HepG2 (cell line): ENCODE measurements at regions not wholly inside any gene's neighbourhood (a gene's known extent, or its start where the extent isn't known, plus 50 kb on each side); places are given as distances from the start of the nearest gene placed in this dataset.

Experiments used
- ATAC-seq: fragments of 200-7000 bp; cut with Tn5 transposase; 3 replicates; pipeline ENCODE4 v1.9.1; 2020; ENCODE audit warnings: mild to moderate bottlenecking, moderate library complexity
- BruUV-seq: library from RNA; stranded (reverse); fragments of 400-500 nt; replicated peaks from 2 replicates; lab custom pipeline; 2021; lab: Mats Ljungman, UMichigan
- CTCF ChIA-PET: fragments of 300-600 bp; formaldehyde crosslinking; extraction: SDS; loops from one replicate; lab custom pipeline; 2021; ENCODE audit warnings: low total read pairs, inconsistent platforms, low intra/inter-chr PET ratio; lab: Yijun Ruan, JAX
- POLR2A ChIA-PET: fragments of 350-600 bp; sonication (Branson Sonifier 250); formaldehyde crosslinking; loops from one replicate; lab custom pipeline; 2020; ENCODE audit warnings: antibody characterized with exemption, inconsistent platforms; lab: Yijun Ruan, JAX
- DNase-seq: peaks from one replicate; pipeline ENCODE4 v3.0.0-alpha.2; 2015; ENCODE audit warnings: low spot score
- FAIRE-seq: peaks from 3 replicates; lab custom pipeline; 2011; peaks lifted over from hg19 to GRCh38; lab: Jason Lieb, UNC
- H2AFZ ChIP-seq: one replicate; pipeline ENCODE4 v1.6.1; 2011; ENCODE audit warnings: low read length, inconsistent platforms
- H3K27ac ChIP-seq: fragments of 300-600 bp; 3 replicates; pipeline ENCODE4 v1.8.0; 2011; ENCODE audit warnings: mixed run types, mild to moderate bottlenecking, mixed read lengths, low read length, inconsistent platforms; ENCODE audit not compliant: insufficient read depth; ENCODE audit errors: extremely low read length
- H3K27me3 ChIP-seq, 2 experiments: fragments of 200-600 bp in 1 of 2; 2 replicates in 1 of 2; 3 replicates in 1 of 2; pipeline versions ENCODE4 v1.6.0 to v1.8.0; 2011; ENCODE audit warnings: low read length in 2 of 2, mild to moderate bottlenecking in 2 of 2, moderate library complexity in 2 of 2, inconsistent platforms in 1 of 2; ENCODE audit not compliant: insufficient read depth in 2 of 2, control insufficient read depth in 1 of 2
- H3K36me3 ChIP-seq, 2 experiments: fragments of 200-600 bp in 1 of 2; replicated peaks in 1 of 2; 2 replicates in 1 of 2; 3 replicates in 1 of 2; pipeline versions ENCODE4 v1.5.1 to v1.8.0; 2011; ENCODE audit warnings: low read length in 2 of 2, inconsistent platforms in 1 of 2; ENCODE audit not compliant: insufficient read depth in 2 of 2, control insufficient read depth in 1 of 2
- H3K4me1 ChIP-seq: 2 replicates; pipeline ENCODE4 v1.5.1; 2012; ENCODE audit warnings: low read length, inconsistent platforms; ENCODE audit not compliant: insufficient read depth
- H3K4me2 ChIP-seq: 2 replicates; pipeline ENCODE4 v1.6.0; 2011; ENCODE audit warnings: low read depth, low read length, inconsistent platforms
- H3K4me3 ChIP-seq, 3 experiments: fragments of 200-600 bp in 1 of 3; sonication (generic), shearing (Covaris generic) in 1 of 3; replicated peaks in 1 of 3; 2 replicates each; pipeline ENCODE4 v1.5.1; 2011 to 2016; ENCODE audit warnings: low read length in 3 of 3, inconsistent platforms in 2 of 3, low read depth in 2 of 3, mild to moderate bottlenecking in 2 of 3, control low read depth in 1 of 3, mixed read lengths in 1 of 3; ENCODE audit not compliant: insufficient read depth in 1 of 3
- H3K79me2 ChIP-seq: one replicate; pipeline ENCODE4 v1.6.1; 2011; ENCODE audit warnings: low read length, inconsistent platforms; ENCODE audit not compliant: insufficient read depth
- H3K9ac ChIP-seq: 2 replicates; pipeline ENCODE4 v1.6.0; 2011; ENCODE audit warnings: mild to moderate bottlenecking, low read depth, low read length, inconsistent platforms; ENCODE audit not compliant: insufficient read depth
- H3K9me3 ChIP-seq: 2 replicates; pipeline ENCODE4 v1.5.1; 2012; ENCODE audit warnings: mild to moderate bottlenecking, low read length
- H4K20me1 ChIP-seq: 2 replicates; pipeline ENCODE4 v1.6.0; 2011; ENCODE audit warnings: inconsistent platforms, mild to moderate bottlenecking, low read length, moderate library complexity; ENCODE audit not compliant: insufficient read depth
- ARID5B ChIP-seq: IDR thresholded peaks from 2 replicates; pipeline ENCODE4 v1.4.0; 2020; ENCODE audit warnings: mild to moderate bottlenecking, missing genetic modification reagents
- EP300 ChIP-seq, 3 experiments: sonication (generic) in 1 of 3; formaldehyde crosslinking in 1 of 3; IDR thresholded peaks; 2 replicates each; pipeline versions ENCODE4 v1.5.1 to v1.6.1; 2011 to 2020; ENCODE audit warnings: low read depth in 2 of 3, low read length in 2 of 3, borderline replicate concordance in 1 of 3, improper control_type of control experiment in 1 of 3, mild to moderate bottlenecking in 1 of 3, missing genetic modification reagents in 1 of 3, moderate library complexity in 1 of 3
- ESRRA ChIP-seq: sonication (generic); formaldehyde crosslinking; IDR thresholded peaks from 2 replicates; pipeline ENCODE4 v1.5.1; 2020; ENCODE audit warnings: mild to moderate bottlenecking, low read depth, missing genetic modification reagents
- FOXP1 ChIP-seq, 2 experiments: fragments of 450-650 bp in 1 of 2; IDR thresholded peaks; 2 replicates each; pipeline ENCODE4 v1.6.1; 2017 to 2018; ENCODE audit warnings: antibody characterized with exemption in 1 of 2
- PHF21A ChIP-seq: sonication (generic); formaldehyde crosslinking; IDR thresholded peaks from 2 replicates; pipeline ENCODE4 v1.5.0; 2020; ENCODE audit warnings: mild to moderate bottlenecking, missing genetic modification reagents
- RBFOX2 ChIP-seq: fragments of 200-400 bp; formaldehyde crosslinking; IDR thresholded peaks from 2 replicates; pipeline ENCODE4 v1.6.1; 2017; ENCODE audit warnings: low read depth, mild to moderate bottlenecking, low read length
- TARDBP ChIP-seq: sonication (generic); formaldehyde crosslinking; IDR thresholded peaks from 2 replicates; pipeline ENCODE4 v1.8.0; 2022; ENCODE audit warnings: mild to moderate bottlenecking, missing genetic modification reagents
- ZBTB7B ChIP-seq: sonication (generic); formaldehyde crosslinking; IDR thresholded peaks from 2 replicates; pipeline ENCODE4 v1.4.0; 2020; ENCODE audit warnings: missing genetic modification reagents
- ZNF138 ChIP-seq: sonication (generic); formaldehyde crosslinking; IDR thresholded peaks from 2 replicates; pipeline ENCODE4 v1.5.0; 2020; ENCODE audit warnings: mild to moderate bottlenecking, low read depth, missing genetic modification reagents
- ZNF431 ChIP-seq: sonication (generic); formaldehyde crosslinking; IDR thresholded peaks from 2 replicates; pipeline ENCODE4 v1.9.0; 2022; ENCODE audit warnings: missing genetic modification reagents, low read depth, mild to moderate bottlenecking, borderline replicate concordance
- ZNF629 ChIP-seq: sonication (generic); formaldehyde crosslinking; conservative IDR thresholded peaks from 2 replicates; pipeline ENCODE4 v1.5.0; 2020; ENCODE audit warnings: missing genetic modification reagents
- WGBS: methylation state at CpG from one replicate; pipeline ENCODE4 v1.1.6; 2017; ENCODE audit warnings: low lambda C conversion rate; 5-methylcytosine and 5-hydroxymethylcytosine counted together
- in situ Hi-C: cut with HindIII; loops from 2 replicates; pipeline ENCODE4 v1.10.0; 2017; ENCODE audit warnings: low pct_unique_long_range_greater_than_20kb; ENCODE audit not compliant: extremely low pct_ligation_motif_present
- intact Hi-C: fragments of 100-400 bp; cut with micrococcal nuclease; formaldehyde crosslinking; loops from one replicate; pipeline ENCODE4 v1.10.0; 2022; ENCODE audit not compliant: unreplicated experiment
- TF ChIP-seq, protein P1 (sequence below): sonication (generic); formaldehyde crosslinking; IDR thresholded peaks from 2 replicates; pipeline ENCODE4 v1.8.1; 2023; ENCODE audit warnings: missing genetic modification reagents, inconsistent platforms, borderline replicate concordance

DNA sequence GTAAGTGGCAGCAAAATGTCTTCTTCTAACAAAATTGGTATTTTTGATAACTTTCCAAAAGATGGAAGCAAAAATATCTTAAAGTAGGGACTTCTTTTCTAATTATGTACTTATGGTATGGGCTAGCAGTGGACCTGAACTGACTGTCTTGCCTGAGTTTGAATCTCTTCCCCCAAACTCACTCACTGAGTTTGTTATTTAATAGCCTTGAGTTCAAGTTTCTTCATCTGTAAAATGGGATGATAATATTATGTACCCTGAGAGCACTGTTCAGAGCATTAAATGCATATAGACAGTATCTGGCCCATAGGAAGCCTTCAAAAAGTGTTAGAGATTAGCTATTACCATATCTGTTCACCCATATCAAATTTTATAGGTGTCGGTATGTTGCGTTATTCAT, 210.4 kb upstream of the NUDT4 start:
- Histone ChIP-seq H3K4me1 (peaks cover 43% of the 10 kb centered on the region), H3K27me3 (no peaks in the 10 kb centered on the region), H3K4me2 (peak overlapping the region; percentile 67), H2AFZ (no peak overlapping the region), H3K27ac (no peak overlapping the region), H3K9me3 (no peaks in the 10 kb centered on the region), H3K79me2 (no peaks in the 10 kb centered on the region), H3K4me3 (peak overlapping the region in 1 of 3 experiments; percentile 60; a peak in 2 of 6 replicates), H4K20me1 (no peaks in the 10 kb centered on the region), H3K36me3 (no peaks in the 10 kb centered on the region), H3K9ac (no peak overlapping the region)
- DNase-seq: no peak
- no peak for FAIRE-seq
- in situ Hi-C loops (no loop called here), intact Hi-C loops (no loop called here)
- BruUV-seq: no TSS peak
- no peak for ATAC-seq
- WGBS: 42% methylated on average over 2 of the region's 2 CpGs
- CTCF ChIA-PET: no interaction called here
- TF ChIP-seq ZNF629 (CRISPR knock-in tag) (peak; percentile 83), ESRRA (CRISPR knock-in tag) (no peak), ZNF138 (CRISPR knock-in tag) (no peak)
- POLR2A ChIA-PET: interaction anchor here (0.7 kb wide), 1 partner anchor 12 kb away, joined by 5 read pairs; no protein-coding TSS in a partner anchor

DNA sequence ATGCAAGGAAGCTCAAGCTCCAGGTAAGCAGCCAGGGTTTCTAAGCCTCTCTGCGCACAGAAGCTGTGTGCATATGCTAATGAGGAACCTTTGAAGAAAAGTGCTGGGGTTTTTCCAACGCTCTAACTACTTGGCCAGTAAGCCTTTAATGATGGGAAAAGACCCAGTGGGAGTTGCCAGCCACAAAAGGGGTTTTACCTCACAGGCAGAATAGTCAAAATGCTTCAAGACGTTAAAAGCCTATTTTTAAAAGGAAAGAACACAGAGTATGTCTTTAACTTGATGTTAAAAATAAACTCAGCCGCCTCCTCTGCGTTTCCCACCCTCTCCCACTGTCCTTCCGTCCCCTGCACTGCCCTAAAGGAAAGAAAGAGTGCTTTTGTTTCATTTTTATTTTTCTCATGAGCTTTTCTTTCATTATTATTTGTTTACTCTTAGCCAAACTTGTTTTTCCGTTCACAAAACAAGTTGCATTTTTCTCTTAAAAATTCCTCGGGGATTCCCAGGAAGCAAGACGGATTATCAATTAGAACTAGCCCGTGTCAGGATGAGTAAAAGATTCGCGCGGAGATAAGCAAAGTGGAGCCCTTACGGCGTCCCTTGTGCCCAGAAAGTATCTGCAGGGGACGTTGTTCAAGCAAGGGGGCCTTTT, 209.8 kb upstream of the NUDT4 start:
- ChIA-PET POLR2A (interaction anchor here (0.7 kb wide), 1 partner anchor 13 kb away, joined by 5 read pairs; no protein-coding TSS in a partner anchor), CTCF (no interaction called here)
- ATAC-seq (peak; percentile 78), DNase-seq (peak; percentile 20), FAIRE-seq (peak; percentile 37)
- no peaks in the 10 kb centered on the region for H3K9me3 ChIP-seq
- no peaks in the 10 kb centered on the region for H3K79me2 ChIP-seq
- H3K27me3 ChIP-seq: no peaks in the 10 kb centered on the region
- peak overlapping the region; percentile 67 for H3K4me2 ChIP-seq
- H3K4me3 ChIP-seq: peak overlapping the region; percentile 34 to 60 (median 45); a peak in 5 of 6 replicates
- no peaks in the 10 kb centered on the region for H3K36me3 ChIP-seq
- H2AFZ ChIP-seq: peak overlapping the region; percentile 34
- intact Hi-C loops: no loop called here
- in situ Hi-C loops: no loop called here
- H3K4me1 ChIP-seq: peaks cover 43% of the 10 kb centered on the region
- H3K27ac ChIP-seq: no peak overlapping the region
- 7% methylated on average over 16 of the region's 16 CpGs for WGBS
- H4K20me1 ChIP-seq: no peaks in the 10 kb centered on the region
- no TSS peak for BruUV-seq
- peak overlapping the region; percentile 51; the same call in 1 of the 2 replicates for H3K9ac ChIP-seq
- TF ChIP-seq EP300 (IDR thresholded peaks at IDR 0.05; ENCODE audit: low read depth in 2 of 2, low read length in 2 of 2): 0 out of 4 replicates have a peak, but pooled peaks of 1 of the 2 experiments have one; percentile 11
- TF ChIP-seq EP300 (CRISPR knock-in tag; IDR thresholded peaks at IDR 0.05; ENCODE audit: borderline replicate concordance): no peak
- no peak for TF ChIP-seq FOXP1 (IDR thresholded peaks at IDR 0.05)
- no peak for TF ChIP-seq FOXP1 (CRISPR knock-in tag; IDR thresholded peaks at IDR 0.05)
- TF ChIP-seq PHF21A (CRISPR knock-in tag): no peak
- TF ChIP-seq TARDBP (CRISPR knock-in tag): no peak
- TF ChIP-seq, protein P1, sequence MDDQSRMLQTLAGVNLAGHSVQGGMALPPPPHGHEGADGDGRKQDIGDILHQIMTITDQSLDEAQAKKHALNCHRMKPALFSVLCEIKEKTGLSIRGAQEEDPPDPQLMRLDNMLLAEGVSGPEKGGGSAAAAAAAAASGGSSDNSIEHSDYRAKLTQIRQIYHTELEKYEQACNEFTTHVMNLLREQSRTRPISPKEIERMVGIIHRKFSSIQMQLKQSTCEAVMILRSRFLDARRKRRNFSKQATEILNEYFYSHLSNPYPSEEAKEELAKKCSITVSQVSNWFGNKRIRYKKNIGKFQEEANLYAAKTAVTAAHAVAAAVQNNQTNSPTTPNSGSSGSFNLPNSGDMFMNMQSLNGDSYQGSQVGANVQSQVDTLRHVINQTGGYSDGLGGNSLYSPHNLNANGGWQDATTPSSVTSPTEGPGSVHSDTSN (CRISPR knock-in tag): no peak
- no peak for TF ChIP-seq RBFOX2
- TF ChIP-seq ZBTB7B (CRISPR knock-in tag): 0 out of 2 replicates have a peak, but pooled peaks have one; percentile 25
- peak; percentile 19; the same call in 1 of the 2 replicates for TF ChIP-seq ARID5B (CRISPR knock-in tag)
- no peak for TF ChIP-seq ZNF431 (CRISPR knock-in tag)
